GM23338 (cell line): ENCODE measurements at regions not wholly inside any gene's neighbourhood (a gene's known extent, or its start where the extent isn't known, plus 50 kb on each side); places are given as distances from the start of the nearest gene placed in this dataset.
"Not testable (repeated sequence)": the region's sequence is repeated elsewhere in the genome, so short reads cannot be mapped to it uniquely, and the experiment has no call there.

Source experiments
- ETS1 ChIP-seq: IDR thresholded peaks from 2 replicates; pipeline ENCODE4 v1.6.1; 2016; ENCODE audit warnings: antibody characterized with exemption
- EZH2 ChIP-seq: fragments of 200-600 bp; sonication (generic); IDR thresholded peaks from one replicate; pipeline ENCODE4 v1.8.0; 2017; ENCODE audit warnings: antibody characterized with exemption, mild to moderate bottlenecking, low read depth; ENCODE audit not compliant: unreplicated experiment
- EZH2phosphoT487 ChIP-seq: fragments of 200-600 bp; sonication (generic); IDR thresholded peaks from one replicate; pipeline ENCODE4 v1.8.1; 2018; ENCODE audit warnings: antibody characterized with exemption; ENCODE audit not compliant: unreplicated experiment
- POLR2AphosphoS5 ChIP-seq: IDR thresholded peaks from 2 replicates; pipeline ENCODE4 v1.6.1; 2016; ENCODE audit warnings: antibody characterized with exemption, low read depth
- REST ChIP-seq: IDR thresholded peaks from one replicate; pipeline ENCODE4 v1.6.1; 2018; ENCODE audit warnings: antibody characterized with exemption; ENCODE audit not compliant: unreplicated experiment
- ZNF331 ChIP-seq: fragments of 250-450 bp; sonication (Bioruptor Pico); IDR thresholded peaks from 2 replicates; pipeline ENCODE4 v1.5.0; 2020; ENCODE audit warnings: low read depth, mild to moderate bottlenecking, moderate library complexity
- TF ChIP-seq, protein P1 (sequence below), 2 experiments: fragments of 200-600 bp in 1 of 2; sonication (generic) in 1 of 2; conservative IDR thresholded peaks; 2 replicates each; pipeline versions ENCODE4 v1.5.1 to v1.6.1; 2016 to 2017; ENCODE audit warnings: antibody characterized with exemption in 2 of 2, low read depth in 2 of 2, mild to moderate bottlenecking in 2 of 2, moderate library complexity in 1 of 2

DNA sequence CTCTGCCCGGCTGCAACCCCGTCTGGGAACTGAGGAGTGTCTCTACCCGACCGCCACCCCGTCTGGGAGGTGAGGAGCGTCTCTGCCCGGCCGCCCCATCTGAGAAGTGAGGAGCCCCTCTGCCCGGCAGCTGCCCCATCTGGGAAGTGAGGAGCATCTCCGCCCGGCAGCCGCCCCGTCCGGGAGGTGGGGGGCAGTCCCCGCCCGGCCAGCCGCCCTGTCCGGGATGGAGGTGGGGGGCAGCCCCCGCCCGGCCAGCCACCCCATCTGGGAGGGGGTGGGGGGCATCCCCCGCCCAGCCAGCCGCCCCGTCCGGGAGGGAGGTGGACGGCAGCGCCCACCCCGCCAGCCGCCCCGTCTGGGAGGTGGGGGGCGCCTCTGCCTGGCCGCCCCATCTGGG lies 205.6 kb upstream of the ZCCHC13 start:
- TF ChIP-seq REST; ETS1; POLR2AphosphoS5; EZH2; EZH2phosphoT487; ZNF331 (CRISPR knock-in tag): not testable (repeated sequence)
- TF ChIP-seq, protein P1, sequence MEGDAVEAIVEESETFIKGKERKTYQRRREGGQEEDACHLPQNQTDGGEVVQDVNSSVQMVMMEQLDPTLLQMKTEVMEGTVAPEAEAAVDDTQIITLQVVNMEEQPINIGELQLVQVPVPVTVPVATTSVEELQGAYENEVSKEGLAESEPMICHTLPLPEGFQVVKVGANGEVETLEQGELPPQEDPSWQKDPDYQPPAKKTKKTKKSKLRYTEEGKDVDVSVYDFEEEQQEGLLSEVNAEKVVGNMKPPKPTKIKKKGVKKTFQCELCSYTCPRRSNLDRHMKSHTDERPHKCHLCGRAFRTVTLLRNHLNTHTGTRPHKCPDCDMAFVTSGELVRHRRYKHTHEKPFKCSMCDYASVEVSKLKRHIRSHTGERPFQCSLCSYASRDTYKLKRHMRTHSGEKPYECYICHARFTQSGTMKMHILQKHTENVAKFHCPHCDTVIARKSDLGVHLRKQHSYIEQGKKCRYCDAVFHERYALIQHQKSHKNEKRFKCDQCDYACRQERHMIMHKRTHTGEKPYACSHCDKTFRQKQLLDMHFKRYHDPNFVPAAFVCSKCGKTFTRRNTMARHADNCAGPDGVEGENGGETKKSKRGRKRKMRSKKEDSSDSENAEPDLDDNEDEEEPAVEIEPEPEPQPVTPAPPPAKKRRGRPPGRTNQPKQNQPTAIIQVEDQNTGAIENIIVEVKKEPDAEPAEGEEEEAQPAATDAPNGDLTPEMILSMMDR (conservative IDR thresholded peaks at IDR 0.05; ENCODE audit: low read depth in 2 of 2): not testable (repeated sequence)
